ENCODE measurements at regions not wholly inside any gene's neighbourhood (a gene's known extent, or its start where the extent isn't known, plus 50 kb on each side); places are given as distances from the start of the nearest gene placed in this dataset.
"Not testable (repeated sequence)": the region's sequence is repeated elsewhere in the genome, so short reads cannot be mapped to it uniquely, and the experiment has no call there.

DNA sequence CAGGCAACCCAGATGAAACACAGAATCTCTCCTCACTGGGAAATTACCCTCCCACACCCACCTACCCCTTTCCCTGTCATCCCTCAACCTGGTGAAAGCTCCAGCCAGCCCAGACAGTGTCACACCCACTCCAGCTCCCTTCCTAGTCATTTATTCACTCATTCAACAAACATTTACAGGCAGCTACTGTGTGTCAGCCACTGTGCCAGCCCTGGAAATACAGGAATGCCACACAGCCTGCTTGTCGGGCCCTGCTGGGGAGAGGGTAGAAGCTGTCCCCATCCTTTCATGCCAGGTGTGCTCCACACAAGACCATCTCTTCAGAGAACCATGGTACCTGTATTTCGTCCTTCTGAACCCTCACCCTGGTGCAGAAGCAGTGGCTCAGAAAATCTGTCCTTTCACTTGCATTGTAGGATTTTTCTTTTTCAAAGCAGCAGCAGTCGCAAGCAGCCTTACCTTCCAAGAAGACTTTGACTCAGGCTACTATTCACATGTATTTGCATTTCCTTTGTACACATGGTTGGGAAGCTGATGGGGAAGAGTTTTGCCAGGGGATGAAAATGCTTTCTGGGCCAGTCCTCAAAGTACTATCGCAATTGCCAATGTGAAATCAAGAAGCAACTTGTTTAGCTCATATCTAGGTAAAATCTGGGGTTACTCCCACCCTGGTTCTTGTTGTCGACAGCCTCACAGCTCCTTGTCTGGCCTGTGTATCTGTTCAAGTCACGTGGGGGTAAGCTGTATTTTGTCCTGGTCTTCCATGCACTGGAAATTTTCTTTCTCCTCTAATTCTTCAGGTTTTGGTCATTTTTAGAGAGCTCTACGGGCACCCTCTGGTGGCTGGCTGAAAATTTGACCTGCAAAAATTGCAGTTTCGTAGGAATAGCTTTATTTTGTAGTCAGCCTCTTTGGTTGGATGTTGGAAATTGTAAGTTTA is 147.4 kb upstream of the EGLN3 start:
- peak; percentile 88 for DNase-seq (ENCODE audit: low spot score)

DNA sequence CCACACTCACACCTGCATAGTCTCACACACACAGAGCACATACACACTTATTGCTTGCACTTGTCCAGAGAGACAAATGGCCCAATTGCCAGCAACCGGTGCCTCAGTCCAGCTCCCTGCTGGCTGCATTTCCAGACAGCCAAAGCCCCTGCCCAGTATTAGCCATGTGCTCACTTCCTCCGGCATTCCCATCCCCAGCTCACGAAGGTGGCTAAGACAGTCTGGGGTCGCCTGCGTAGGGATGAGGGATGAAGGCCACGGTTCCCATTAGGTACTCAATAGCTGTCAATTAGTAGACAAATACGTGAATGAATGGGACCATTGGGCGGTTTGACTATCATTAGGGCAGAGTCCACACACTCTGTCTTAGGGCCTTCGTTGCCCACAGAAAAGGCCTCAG is 146.8 kb upstream of the EGLN3 start:
- no peak for DNase-seq (ENCODE audit: low spot score)

DNA sequence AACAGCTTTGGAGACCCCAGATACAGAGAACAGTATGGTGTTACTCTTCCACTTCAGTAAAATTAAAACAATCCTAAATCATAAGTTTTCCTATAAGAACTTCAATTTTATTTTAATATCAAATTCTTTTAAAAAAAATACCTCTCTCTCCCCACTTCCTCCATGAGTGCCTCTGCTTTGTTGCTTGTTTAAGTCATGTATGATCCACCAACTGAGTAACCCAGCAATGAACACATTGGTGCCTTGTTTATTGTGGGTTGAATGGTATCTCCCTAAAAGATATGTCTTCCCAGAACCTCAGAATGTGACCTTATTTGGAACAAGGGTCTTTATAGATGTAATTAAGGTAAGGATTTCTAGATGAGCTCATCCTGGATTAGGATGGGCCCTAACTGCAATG is 143.5 kb upstream of the EGLN3 start:
- no peak for DNase-seq (ENCODE audit: low spot score)

DNA sequence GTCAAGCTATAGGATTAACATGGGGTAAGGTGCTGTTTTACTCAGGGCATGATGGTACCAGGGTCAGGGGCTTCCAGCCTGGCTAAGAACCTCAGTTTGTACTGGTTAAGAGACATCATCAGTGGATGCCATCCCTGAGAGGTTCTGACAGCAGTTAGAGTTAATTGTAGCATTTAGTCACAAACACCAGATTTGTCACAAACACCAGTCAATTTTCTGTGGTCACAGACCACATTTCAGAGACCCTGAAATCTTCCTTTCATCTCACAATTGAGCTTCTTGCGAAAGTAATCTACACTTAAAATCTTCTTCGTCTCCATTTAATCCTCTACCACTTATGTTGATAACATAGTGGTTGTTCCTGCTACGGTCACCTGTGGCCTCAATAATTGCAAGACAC is 143.0 kb upstream of the EGLN3 start:
- no peak for DNase-seq (ENCODE audit: low spot score)

- DNase-seq (ENCODE audit: low spot score), result no peak
These were observed 139.6 kb upstream of the EGLN3 start for GRCh38 chr14:34090451-34090850.

DNA sequence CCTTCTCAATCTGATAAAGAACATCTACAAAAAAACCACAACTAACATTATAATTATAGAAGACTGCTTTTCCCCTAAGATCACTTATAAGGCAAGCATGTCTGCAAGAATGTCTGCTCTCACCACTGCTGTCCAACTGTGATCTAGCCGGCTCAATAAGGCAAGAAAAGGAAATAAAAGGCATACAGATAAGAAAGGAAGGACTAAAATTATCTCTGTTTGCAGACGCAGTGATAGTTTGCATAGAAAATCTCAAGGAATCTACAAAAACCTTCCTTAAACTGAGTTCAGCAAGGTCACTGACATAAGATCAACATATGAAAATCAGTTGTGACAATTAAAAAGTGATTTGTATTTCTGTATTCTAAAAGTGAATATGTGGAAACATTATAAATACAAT is 138.0 kb upstream of the EGLN3 start:
- DNase-seq (ENCODE audit: low spot score), result no peak

DNA sequence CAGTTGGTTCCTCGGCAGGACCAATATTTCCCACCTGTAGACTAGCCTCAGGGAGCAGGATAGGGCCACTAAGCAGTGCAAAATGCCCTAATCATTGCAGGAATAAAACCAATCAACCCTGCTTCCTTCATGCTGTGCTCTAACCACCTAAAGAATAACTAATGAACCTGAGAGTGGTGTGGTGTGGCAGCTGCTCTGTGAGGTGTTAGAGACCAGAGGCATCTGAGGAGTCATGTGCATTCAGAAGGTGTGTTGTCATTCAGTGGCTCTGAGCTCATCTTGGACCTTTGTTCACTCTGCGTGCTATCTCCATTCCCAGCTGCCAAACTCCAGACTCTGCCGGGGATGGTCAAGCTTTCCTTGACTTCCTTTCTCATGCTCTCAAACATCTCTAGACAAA is 136.7 kb upstream of the EGLN3 start:
- no peak for DNase-seq (ENCODE audit: low spot score)

DNA sequence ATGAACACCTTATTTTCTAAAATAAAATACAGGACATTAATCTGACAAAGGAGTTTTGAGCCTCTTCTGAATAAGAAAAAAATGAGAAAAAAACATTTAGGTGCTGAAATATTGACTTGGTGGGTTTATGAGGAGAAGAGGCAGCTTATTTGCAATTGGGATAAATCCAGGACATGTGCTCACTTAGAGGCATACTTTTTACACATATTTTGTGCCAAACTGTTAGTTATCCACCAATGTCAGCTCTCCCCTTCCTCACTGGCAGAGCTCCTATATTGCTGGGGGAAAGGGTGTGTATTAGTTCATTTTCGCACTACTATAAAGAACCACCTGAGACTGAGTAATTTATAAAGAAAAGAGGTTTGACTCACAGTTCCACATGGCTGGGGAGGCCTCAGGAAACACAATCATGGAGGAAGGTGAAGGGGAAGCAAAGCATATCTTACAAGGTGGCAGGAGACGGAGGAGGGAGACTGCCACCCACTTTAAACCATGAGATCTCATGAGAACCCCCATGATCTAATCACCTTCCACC is 135.4 kb upstream of the EGLN3 start:
- no peak for DNase-seq (ENCODE audit: low spot score)

GRCh38 chr14:34085695-34086094 is 134.8 kb upstream of the EGLN3 start:
- no peak for DNase-seq (ENCODE audit: low spot score)

DNA sequence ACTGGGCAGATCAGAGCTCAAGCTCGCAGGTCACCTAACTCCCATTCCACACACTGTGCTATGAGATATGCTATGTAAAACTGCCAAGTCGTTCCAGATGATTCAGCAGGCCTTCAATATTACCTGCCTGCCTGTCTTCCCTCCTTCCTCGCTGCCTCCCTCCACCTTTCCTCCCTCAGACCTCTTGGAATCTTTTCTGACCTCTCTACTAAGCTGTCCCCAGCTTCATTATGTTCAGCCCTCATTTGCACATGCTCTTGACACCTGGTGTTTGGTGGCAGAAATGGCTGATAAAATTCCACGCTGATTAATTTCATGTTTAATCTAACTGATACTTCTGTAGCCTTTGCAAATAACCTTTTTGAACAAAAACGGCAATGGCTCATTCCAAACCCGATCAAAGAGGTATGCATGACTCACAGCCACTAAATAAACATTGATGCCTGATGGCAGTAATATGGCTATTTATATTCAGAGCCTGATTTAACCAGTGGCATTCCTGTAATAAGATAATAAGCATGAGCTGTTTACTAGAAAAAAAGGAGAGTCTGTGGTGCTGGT is 130.8 kb upstream of the EGLN3 start:
- DNase-seq (ENCODE audit: low spot score), result no peak

DNA sequence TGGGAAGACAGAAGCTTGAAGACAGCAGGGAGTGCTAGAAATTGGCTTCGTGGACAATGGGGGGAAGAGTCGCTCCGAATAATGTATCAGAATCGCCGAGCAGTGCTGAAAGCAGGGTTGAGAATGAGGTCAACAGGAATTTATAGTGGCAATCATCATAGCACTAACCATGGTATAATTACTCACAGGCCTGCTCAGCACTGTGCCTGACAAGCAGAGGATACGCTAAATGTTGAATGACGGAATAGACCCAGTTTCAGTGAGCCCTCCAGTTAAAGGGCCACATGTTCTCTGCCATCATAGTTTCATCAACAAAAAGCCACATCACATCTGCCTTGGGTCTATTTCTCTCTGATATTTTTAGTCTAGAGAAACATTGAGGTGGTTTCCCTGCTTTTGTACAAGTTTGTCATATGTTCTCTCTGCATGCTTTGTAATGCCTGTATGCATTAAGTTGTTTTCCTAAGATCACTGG is 130.3 kb upstream of the EGLN3 start:
- DNase-seq (ENCODE audit: low spot score), result no peak

GRCh38 chr14:34079643-34080042 is 128.8 kb upstream of the EGLN3 start:
- not testable (repeated sequence) for DNase-seq (ENCODE audit: low spot score)

GRCh38 chr14:34078117-34078743 is 127.4 kb upstream of the EGLN3 start:
- peak; percentile 38 for DNase-seq (ENCODE audit: low spot score)

DNA sequence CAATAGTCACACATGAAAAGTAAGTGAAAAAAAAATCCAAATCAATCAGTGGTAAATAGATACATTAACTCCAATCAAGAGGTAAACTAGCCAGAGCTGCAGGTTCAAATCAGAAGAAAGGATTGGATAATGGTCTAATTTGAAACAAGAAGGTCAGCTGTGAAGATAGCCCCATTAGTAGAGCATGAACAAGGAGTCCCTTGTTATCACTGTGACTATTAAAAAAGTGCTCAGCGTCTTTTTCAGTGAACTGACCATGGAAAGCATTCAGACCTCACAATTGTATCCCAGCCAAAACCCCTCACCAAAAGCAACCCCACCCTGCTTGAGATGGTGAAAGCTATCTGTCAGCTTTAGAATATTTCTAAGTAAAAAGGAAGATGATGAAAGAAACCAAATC is 125.0 kb upstream of the EGLN3 start:
- DNase-seq (ENCODE audit: low spot score), result no peak

GRCh38 chr14:34075042-34075744 is 124.3 kb upstream of the EGLN3 start:
- DNase-seq (ENCODE audit: low spot score), result no peak

DNA sequence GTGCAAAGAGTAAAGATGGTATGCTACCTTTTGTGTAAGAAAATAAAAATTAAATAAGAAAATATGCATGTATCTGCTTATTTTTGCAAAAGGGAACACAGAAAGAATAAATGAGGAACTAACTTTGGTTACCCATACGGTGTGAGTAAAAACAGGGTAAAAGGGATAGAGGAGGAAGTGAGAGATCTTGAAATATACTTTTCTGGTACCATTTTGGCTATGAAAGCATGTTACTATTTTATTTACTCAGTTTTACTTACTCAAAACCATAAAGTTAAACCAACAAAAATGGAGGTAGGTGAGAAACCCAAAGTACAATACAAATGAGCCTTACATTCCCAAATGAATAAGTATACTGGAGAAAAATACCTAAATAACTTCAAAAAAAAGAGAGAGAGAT is 122.0 kb upstream of the EGLN3 start:
- DNase-seq (ENCODE audit: low spot score), result no peak

GRCh38 chr14:34072401-34072800 is 121.5 kb upstream of the EGLN3 start:
- DNase-seq (ENCODE audit: low spot score), result no peak

DNA sequence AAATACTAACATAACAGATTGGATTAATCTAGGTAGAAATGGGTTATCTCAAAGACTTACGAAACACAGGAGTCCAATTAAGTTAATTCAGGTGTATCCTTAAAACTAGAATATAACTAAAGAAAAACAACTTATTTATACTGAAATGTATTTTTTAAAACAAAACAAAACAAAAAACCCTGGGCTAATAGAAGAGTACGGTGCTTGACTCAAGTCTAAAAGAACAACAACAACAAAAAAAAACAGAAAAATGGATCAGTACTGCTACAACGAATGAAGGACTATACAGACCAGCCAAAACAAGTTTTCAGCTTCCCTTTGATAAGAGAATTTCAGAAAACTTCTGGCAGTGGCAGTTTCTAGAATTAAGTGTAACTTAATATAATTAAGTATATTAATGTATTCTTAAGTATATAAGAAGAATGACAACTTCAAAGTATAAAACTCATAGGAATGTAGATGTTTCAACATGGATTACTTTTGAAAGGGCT is 120.1 kb upstream of the EGLN3 start:
- no peak for DNase-seq (ENCODE audit: low spot score)

DNA sequence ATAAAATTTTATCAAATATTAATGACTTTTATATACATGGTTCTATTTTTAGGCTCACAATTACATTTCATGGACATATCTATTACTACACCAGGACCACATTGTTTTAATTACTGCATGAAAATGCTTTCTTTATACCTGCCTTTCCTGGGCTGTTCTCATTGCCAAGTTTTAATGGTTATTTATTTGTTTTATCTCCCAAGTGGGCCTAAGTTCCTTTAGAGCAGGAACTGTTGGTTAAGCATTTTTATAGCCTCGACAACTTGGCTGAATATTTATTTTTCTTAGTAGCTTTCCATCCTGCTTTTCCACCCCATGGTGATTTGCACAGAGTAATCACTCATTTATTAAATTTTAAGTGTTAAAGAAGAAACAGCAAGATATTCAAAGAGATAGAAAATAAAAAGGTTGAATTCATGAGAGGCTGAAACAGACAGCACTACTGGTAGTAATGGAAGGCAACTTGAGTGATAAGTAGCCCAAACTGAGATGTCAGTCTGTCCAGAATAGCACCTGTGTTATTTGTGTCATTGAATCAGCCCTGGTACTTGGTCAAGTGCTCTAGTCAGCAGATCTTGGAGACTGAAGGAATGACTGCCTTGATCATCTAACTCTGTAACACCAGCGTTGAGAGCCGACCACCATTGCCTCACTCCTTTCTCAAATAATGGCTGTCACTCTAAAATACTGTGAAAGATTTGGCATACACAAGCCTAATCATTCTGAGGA is 119.1 kb upstream of the EGLN3 start:
- DNase-seq (ENCODE audit: low spot score), result no peak

- DNase-seq (ENCODE audit: low spot score), result no peak
These were observed 116.7 kb upstream of the EGLN3 start for GRCh38 chr14:34067587-34067986.

Measured in umbilical cord (tissue), 1 donor.